ENCODE measurements at regions not wholly inside any gene's neighbourhood (a gene's known extent, or its start where the extent isn't known, plus 50 kb on each side); places are given as distances from the start of the nearest gene placed in this dataset.

- DNase-seq (ENCODE audit: low spot score): no peak
Measured at GRCh38 chr1:208541225-208541855, 297.2 kb upstream of the PLXNA2 start.

DNA sequence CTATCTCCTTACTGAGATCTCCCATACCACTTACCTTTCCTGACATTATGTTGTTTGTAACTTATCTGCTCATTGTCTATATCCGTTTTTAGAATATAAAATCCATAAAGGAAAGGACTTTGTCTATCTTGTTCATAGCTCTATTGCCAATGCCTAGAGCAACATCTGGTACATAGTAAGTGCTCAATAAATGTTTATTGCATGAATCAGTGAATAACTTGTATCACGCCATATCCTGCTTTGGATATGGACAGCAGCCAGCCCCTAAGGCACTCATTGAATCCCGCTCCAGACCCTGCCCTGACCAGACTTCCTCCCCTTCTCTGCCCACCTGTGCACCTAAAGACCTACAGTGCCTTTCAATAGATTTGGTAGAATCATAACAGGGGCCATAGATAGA lies 298.1 kb upstream of the PLXNA2 start:
- no peak for DNase-seq (ENCODE audit: low spot score)

DNA sequence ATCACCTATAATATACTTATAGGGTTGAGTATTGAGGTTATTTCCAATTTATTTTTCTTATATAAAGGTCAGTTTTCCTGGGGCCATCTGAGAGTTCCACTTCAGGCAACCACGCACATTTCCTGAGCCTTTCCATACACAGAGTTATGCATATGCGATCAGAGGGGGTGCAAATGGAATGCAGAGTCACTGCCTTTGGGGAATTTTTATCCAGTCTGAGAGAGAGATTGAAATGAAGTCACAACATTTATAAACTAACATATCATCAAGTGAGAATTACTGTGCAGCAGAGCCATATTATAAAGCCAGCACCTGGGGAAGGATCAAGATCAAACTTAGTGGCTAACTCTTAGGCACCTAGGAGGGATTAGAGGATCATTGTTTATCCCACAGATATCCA lies 299.9 kb upstream of the PLXNA2 start:
- no peak for DNase-seq (ENCODE audit: low spot score)

DNA sequence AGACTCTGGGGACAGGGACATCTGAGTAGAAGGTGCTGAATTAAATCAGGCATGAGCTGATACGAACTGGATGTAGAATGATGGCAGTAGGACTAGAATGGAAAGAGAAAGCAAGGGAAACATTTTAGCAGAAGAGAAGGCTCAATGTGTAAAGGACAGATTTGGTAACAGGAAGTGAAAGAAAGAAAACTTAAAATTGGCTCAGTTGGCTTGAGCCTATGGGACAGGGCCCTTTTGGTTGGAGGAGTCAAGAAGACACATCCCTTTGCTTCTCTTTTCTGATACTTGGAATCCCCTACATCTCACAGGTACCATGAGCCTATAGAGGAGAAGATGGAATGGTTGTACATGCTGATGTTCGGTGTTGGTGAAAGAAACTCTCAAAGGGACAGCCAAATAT lies 300.6 kb upstream of the PLXNA2 start:
- DNase-seq (ENCODE audit: low spot score): no peak

GRCh38 chr1:208551024-208551423 lies 306.8 kb upstream of the PLXNA2 start:
- no peak for DNase-seq (ENCODE audit: low spot score)

DNA sequence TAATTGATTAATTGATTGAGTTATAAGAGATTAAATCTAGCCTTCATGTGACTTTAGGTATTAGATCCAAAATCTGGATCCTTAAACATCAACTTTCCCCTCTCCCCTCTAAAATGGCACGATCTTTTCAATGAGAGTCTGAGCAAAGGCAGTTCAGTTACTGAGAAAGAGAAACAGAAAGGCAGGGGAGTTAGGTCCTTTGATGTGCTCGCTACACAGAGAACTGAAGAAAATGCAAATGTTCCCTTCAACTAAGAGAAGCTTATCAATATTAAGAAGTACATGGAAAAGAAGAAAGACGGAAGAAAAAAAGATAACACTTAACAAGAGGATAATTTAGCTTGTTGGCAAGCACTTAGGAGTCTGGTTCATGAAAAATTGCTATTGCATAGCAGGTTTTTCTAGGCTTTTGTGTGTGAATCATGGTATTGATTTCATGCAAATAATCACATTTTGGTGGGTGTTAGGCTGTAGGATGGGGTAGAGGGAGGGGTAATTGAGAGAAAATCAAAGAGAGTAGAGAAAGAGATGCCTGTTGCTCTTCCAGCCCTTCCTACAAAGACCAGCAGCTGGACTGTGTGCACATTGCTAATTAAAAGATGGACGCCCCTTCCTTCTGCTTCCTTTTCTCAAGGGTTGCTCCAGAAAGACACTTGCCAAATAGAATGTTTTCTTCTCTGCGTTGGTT lies 307.6 kb upstream of the PLXNA2 start:
- no peak for DNase-seq (ENCODE audit: low spot score)

GRCh38 chr1:208552928-208553327 lies 308.7 kb upstream of the PLXNA2 start:
- DNase-seq (ENCODE audit: low spot score): no peak

DNA sequence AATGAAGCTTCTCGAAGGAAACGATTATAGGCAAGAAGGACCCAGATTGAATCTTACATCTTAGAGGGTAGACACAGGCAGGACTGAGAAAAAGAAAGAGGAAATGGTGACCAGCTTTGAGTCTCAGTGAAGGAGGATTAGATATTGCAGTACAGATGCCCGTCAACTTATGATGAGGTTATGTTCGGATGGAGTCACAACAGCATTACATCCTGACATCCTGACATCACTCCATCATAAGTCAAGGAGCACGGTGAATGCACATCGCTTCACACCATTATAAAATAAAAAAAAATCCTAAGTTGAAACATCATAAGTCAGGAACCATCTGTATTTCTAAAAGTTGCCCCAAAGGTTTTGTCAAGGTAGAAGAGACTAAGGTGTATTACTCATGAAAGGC lies 312.3 kb upstream of the PLXNA2 start:
- no peak for DNase-seq (ENCODE audit: low spot score)

GRCh38 chr1:208557046-208557722 lies 313.0 kb upstream of the PLXNA2 start:
- DNase-seq (ENCODE audit: low spot score): no peak

DNA sequence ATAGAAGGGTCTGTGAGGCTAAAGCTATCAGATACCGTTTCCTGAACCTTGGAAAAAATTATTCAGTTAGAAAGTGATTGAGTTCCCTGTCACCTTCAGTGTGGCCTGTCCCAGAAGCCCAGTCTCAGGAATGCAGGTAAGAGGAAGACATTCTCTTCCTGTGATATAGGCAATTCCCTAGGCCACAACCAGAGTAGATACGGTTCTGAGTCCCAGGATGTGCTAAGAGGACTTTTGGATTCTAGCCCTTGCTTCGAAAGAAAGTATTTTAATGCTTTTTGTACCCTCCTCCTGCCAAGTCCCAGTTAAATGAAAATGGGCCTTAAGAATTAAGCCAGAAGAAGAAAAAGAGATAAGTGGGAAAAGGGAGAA lies 313.5 kb upstream of the PLXNA2 start:
- DNase-seq (ENCODE audit: low spot score): no peak

DNA sequence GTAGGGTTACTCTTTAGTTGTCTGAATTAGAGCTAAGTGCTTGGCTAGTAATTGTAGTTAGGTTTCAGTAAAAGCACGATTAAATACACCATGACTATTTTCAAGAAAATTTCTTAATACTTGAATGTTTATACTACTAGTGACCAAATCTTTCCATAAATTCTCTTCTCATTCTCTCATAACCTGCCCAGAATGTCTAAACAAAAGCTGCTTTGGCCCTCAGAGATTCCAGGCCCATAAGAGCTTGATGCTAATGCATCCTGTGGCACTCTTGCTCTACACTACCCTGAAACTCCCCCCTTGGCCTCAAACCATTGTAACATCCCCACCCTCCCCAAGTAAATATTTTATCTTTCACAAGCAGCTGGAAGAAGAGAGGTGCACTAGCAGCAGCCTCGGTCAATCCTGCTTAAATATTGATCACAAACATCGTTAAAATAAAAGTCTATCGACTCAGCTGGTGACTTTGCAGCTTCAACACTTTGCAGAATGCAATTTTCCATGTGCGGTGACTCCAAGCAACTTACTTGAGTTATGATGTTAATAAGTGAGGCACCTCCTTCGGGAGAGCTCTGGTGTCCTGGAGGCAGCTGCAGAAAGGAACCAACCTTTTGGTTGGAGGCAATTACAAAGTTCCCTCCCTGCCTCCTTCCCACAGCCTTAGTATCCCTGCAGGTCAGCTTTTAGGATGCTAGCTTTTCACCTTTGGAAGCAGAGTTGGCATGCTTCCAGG lies 315.6 kb upstream of the PLXNA2 start:
- DNase-seq (ENCODE audit: low spot score): no peak

DNA sequence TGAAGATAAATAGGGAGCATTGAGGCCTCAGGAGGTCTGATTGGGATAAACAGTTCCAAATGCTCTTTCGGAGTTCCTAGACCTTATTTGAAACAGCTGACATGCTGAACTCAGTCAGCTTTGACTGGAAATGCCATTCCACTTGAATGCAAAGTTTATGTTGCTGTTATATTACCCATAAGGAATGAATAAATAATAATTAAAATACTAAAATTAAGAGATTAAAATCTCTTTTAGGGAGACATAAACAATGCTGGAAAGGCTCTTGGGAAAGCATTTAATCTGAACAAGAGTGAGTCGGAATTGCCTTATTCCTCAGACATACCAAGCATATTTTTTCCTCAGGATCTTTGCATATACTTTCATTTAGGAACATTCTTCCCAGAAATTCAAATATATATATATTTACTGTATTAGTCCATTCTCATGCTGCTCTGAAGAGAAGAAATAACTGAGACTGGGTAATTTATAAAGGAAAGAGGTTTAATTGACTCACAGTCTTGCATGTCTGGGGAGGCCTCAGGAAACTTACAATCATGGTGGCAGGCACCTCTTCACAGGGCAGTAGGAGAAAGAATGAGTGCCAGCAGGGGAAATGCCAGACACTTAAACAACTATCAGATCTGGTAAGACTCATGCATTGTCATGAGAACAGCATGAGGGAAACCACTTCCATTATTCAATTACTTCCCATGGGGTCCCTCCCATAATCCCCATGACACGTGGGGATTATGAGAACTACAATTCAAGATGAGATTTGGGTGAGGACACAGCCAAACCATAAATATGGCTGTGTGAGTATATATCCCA lies 318.2 kb upstream of the PLXNA2 start:
- no peak for DNase-seq (ENCODE audit: low spot score)

- DNase-seq (ENCODE audit: low spot score): no peak
Measured at GRCh38 chr1:208564466-208564865, 320.3 kb upstream of the PLXNA2 start.

DNA sequence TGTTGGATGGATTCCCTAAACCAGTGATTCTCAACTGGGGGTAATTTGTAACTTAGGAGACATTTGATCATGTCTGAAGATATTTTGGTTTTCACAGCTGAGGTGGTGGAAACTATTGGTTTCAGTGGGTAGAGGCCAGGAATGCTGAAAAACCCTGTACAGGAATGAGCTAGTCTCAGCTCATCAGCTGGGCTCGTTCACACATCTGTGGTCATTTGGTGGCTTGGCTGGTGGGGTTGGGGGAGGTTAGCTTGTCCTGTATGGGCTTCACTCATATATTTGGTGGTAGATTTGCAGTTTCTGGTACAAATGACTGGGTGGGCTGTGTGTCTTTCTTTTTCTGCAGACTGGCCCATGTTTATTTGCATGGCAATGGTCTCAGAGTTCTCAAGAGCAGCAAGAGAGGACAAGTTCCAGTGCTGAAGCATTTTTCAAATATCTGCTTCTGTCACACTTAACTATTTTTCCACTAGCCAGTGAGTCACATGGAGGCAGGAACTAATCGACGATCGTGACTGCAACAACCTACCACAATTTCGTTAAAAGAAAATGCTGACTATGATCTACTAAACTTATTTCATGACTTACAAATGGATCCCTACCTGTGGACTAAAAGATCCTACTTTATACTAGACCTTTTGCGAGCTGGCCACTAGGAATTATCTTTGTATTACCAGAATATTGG lies 321.7 kb upstream of the PLXNA2 start:
- no peak for DNase-seq (ENCODE audit: low spot score)

- DNase-seq (ENCODE audit: low spot score): no peak
Measured at GRCh38 chr1:208569181-208569580, 325.0 kb upstream of the PLXNA2 start.

- DNase-seq (ENCODE audit: low spot score): no peak
Measured at GRCh38 chr1:208570362-208570761, 326.2 kb upstream of the PLXNA2 start.

GRCh38 chr1:208576425-208576824 lies 332.2 kb upstream of the PLXNA2 start:
- no peak for DNase-seq (ENCODE audit: low spot score)

GRCh38 chr1:208577381-208577905 lies 333.3 kb upstream of the PLXNA2 start:
- DNase-seq (ENCODE audit: low spot score): no peak

GRCh38 chr1:208581209-208581608 lies 337.0 kb upstream of the PLXNA2 start:
- DNase-seq (ENCODE audit: low spot score): no peak

- no peak for DNase-seq (ENCODE audit: low spot score)
Measured at GRCh38 chr1:208581667-208582066, 337.5 kb upstream of the PLXNA2 start.

DNA sequence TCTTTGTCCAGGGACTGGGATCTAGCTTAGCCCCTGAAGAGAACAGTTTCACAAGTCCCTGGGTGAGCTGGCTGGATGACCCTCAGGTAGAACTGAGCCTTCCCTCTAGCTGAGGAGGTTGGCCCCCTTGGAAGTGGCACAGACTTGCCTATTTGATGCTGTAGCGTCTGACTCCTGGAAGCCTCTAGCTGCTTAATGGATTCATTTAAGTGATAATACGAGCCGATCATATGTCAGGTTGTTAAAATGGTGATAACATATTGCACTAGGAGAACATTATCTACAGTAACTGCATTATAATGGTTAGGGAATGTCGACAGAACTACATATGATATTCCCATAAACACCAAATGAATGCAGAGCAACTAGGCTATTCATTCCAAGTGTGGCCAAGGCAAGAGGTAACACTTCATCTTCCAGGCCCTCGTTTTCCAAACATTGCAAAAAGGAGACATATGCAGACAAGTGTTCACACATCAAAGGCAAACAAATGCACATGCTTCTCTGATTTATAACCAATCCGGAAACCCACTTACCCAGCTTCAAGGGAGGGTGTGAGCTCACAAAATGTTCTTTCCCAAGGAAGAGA lies 340.1 kb upstream of the PLXNA2 start:
- DNase-seq (ENCODE audit: low spot score): no peak

All from HuH-7 (cell line).